GM18511 (cell line): ENCODE measurements at regions not wholly inside any gene's neighbourhood (a gene's known extent, or its start where the extent isn't known, plus 50 kb on each side); places are given as distances from the start of the nearest gene placed in this dataset.
A peak's percentile ranks its signal among the peaks of the same experiment; 100 is the strongest.
"Not testable (repeated sequence)": the region's sequence is repeated elsewhere in the genome, so short reads cannot be mapped to it uniquely, and the experiment has no call there.

Experiments
- ATAC-seq: cut with Tn5 transposase; IDR thresholded peaks from one replicate; pipeline ENCODE4 v1.9.1; 2021; ENCODE audit warnings: mild to moderate bottlenecking, moderate library complexity; ENCODE audit not compliant: unreplicated experiment

GRCh38 chr2:62412347-62412742 lies 93.7 kb downstream of the TMEM17 start:
- no peak for ATAC-seq

GRCh38 chr2:62410926-62411456 lies 95.0 kb downstream of the TMEM17 start:
- ATAC-seq: no peak

GRCh38 chr2:62410015-62410453 lies 96.0 kb downstream of the TMEM17 start:
- no peak for ATAC-seq

GRCh38 chr2:62409442-62409841 lies 96.6 kb downstream of the TMEM17 start:
- no peak for ATAC-seq

- no peak for ATAC-seq
Measured at GRCh38 chr2:62408241-62408677, 97.7 kb downstream of the TMEM17 start.

- no peak for ATAC-seq
Measured at GRCh38 chr2:62407838-62408237, 98.2 kb downstream of the TMEM17 start.

- no peak for ATAC-seq
Measured at GRCh38 chr2:62407401-62407800, 98.6 kb downstream of the TMEM17 start.

- peak; percentile 79 for ATAC-seq
Measured at GRCh38 chr2:62406573-62407043, 99.4 kb downstream of the TMEM17 start.

- no peak for ATAC-seq
Measured at GRCh38 chr2:62404913-62405312, 101.1 kb downstream of the TMEM17 start.

GRCh38 chr2:62402156-62402555 lies 103.8 kb downstream of the TMEM17 start:
- no peak for ATAC-seq

- no peak for ATAC-seq
Measured at GRCh38 chr2:62398356-62398755, 107.6 kb downstream of the TMEM17 start.

- ATAC-seq: no peak
Measured at GRCh38 chr2:62396880-62397279, 109.1 kb downstream of the TMEM17 start.

GRCh38 chr2:62393293-62393692 lies 112.7 kb downstream of the TMEM17 start:
- ATAC-seq: no peak

GRCh38 chr2:62391696-62392095 lies 114.3 kb downstream of the TMEM17 start:
- no peak for ATAC-seq

GRCh38 chr2:62386378-62386777 lies 119.6 kb downstream of the TMEM17 start:
- not testable (repeated sequence) for ATAC-seq

GRCh38 chr2:62383846-62384245 lies 122.1 kb downstream of the TMEM17 start:
- ATAC-seq: no peak

- no peak for ATAC-seq
Measured at GRCh38 chr2:62382757-62383156, 123.2 kb downstream of the TMEM17 start.

- no peak for ATAC-seq
Measured at GRCh38 chr2:62382122-62382521, 123.9 kb downstream of the TMEM17 start.

- ATAC-seq: no peak
Measured at GRCh38 chr2:62381656-62382055, 124.3 kb downstream of the TMEM17 start.

GRCh38 chr2:62379566-62379965 lies 126.4 kb downstream of the TMEM17 start:
- ATAC-seq: no peak

- ATAC-seq: no peak
Measured at GRCh38 chr2:62375113-62375420, 130.9 kb downstream of the TMEM17 start.

- no peak for ATAC-seq
Measured at GRCh38 chr2:62374301-62375112, 131.5 kb downstream of the TMEM17 start.

- ATAC-seq: no peak
Measured at GRCh38 chr2:62372824-62373223, 133.2 kb downstream of the TMEM17 start.
